Mucosa of stomach (tissue), 1 donor: ENCODE measurements at regions not wholly inside any gene's neighbourhood (a gene's known extent, or its start where the extent isn't known, plus 50 kb on each side); places are given as distances from the start of the nearest gene placed in this dataset.

Experiments used
- H3K27me3 ChIP-seq: one replicate; pipeline ENCODE4 v1.7.0; 2013; ENCODE audit warnings: mild to moderate bottlenecking, low read length; ENCODE audit not compliant: control insufficient read depth, insufficient read depth
- H3K36me3 ChIP-seq: one replicate; pipeline ENCODE4 v1.7.0; 2013; ENCODE audit warnings: low read length; ENCODE audit not compliant: control insufficient read depth, insufficient read depth
- H3K4me1 ChIP-seq: one replicate; pipeline ENCODE4 v1.7.0; 2013; ENCODE audit warnings: mild to moderate bottlenecking, low read length; ENCODE audit not compliant: control insufficient read depth, insufficient read depth
- H3K4me3 ChIP-seq: one replicate; pipeline ENCODE4 v1.7.0; 2013; ENCODE audit warnings: low read length
- H3K9ac ChIP-seq: one replicate; pipeline ENCODE4 v1.7.0; 2013; ENCODE audit warnings: mild to moderate bottlenecking, low read length, moderate library complexity
- H3K9me3 ChIP-seq: one replicate; pipeline ENCODE4 v1.7.0; 2013; ENCODE audit warnings: mild to moderate bottlenecking, low read length, moderate library complexity; ENCODE audit not compliant: control insufficient read depth
- donor health status: Pancreatic carcinoma.

- H3K4me1 ChIP-seq: no peaks in the 10 kb centered on the region
- no peak overlapping the region for H3K9ac ChIP-seq
- no peak overlapping the region for H3K4me3 ChIP-seq
- H3K9me3 ChIP-seq: no peaks in the 10 kb centered on the region
- H3K36me3 ChIP-seq: no peaks in the 10 kb centered on the region
- no peaks in the 10 kb centered on the region for H3K27me3 ChIP-seq
Measured at GRCh38 chr2:204483608-204484081, 61.6 kb upstream of the PARD3B start.

GRCh38 chr2:204486321-204486720, 59.0 kb upstream of the PARD3B start:
- Histone ChIP-seq H3K4me1 (no peaks in the 10 kb centered on the region), H3K36me3 (no peaks in the 10 kb centered on the region), H3K9ac (no peak overlapping the region), H3K27me3 (no peaks in the 10 kb centered on the region), H3K4me3 (no peak overlapping the region), H3K9me3 (no peaks in the 10 kb centered on the region)

GRCh38 chr2:204486805-204487204, 58.5 kb upstream of the PARD3B start:
- no peaks in the 10 kb centered on the region for H3K9me3 ChIP-seq
- H3K9ac ChIP-seq: no peak overlapping the region
- H3K4me1 ChIP-seq: no peaks in the 10 kb centered on the region
- H3K36me3 ChIP-seq: no peaks in the 10 kb centered on the region
- no peak overlapping the region for H3K4me3 ChIP-seq
- H3K27me3 ChIP-seq: no peaks in the 10 kb centered on the region

- H3K4me3 ChIP-seq: no peak overlapping the region
- H3K9ac ChIP-seq: no peak overlapping the region
- no peaks in the 10 kb centered on the region for H3K36me3 ChIP-seq
- H3K4me1 ChIP-seq: no peaks in the 10 kb centered on the region
- H3K9me3 ChIP-seq: no peaks in the 10 kb centered on the region
- no peaks in the 10 kb centered on the region for H3K27me3 ChIP-seq
Measured at GRCh38 chr2:204487447-204488229, 57.6 kb upstream of the PARD3B start.

GRCh38 chr2:204491528-204491927, 53.7 kb upstream of the PARD3B start:
- Histone ChIP-seq H3K27me3 (no peaks in the 10 kb centered on the region), H3K9me3 (no peaks in the 10 kb centered on the region), H3K4me1 (no peaks in the 10 kb centered on the region), H3K9ac (no peak overlapping the region), H3K36me3 (no peaks in the 10 kb centered on the region), H3K4me3 (no peak overlapping the region)

GRCh38 chr2:204492417-204492816, 52.9 kb upstream of the PARD3B start:
- no peaks in the 10 kb centered on the region for H3K9me3 ChIP-seq
- H3K9ac ChIP-seq: no peak overlapping the region
- no peaks in the 10 kb centered on the region for H3K36me3 ChIP-seq
- no peaks in the 10 kb centered on the region for H3K4me1 ChIP-seq
- H3K4me3 ChIP-seq: no peak overlapping the region
- H3K27me3 ChIP-seq: no peaks in the 10 kb centered on the region

- Histone ChIP-seq H3K27me3 (no peaks in the 10 kb centered on the region), H3K9ac (no peak overlapping the region), H3K4me3 (no peak overlapping the region), H3K4me1 (no peaks in the 10 kb centered on the region), H3K36me3 (no peaks in the 10 kb centered on the region), H3K9me3 (no peaks in the 10 kb centered on the region)
Measured at GRCh38 chr2:204494681-204495080, 50.6 kb upstream of the PARD3B start.

- no peaks in the 10 kb centered on the region for H3K27me3 ChIP-seq
- H3K4me3 ChIP-seq: no peak overlapping the region
- H3K4me1 ChIP-seq: no peaks in the 10 kb centered on the region
- no peaks in the 10 kb centered on the region for H3K9me3 ChIP-seq
- H3K9ac ChIP-seq: no peak overlapping the region
- H3K36me3 ChIP-seq: no peaks in the 10 kb centered on the region
Measured at GRCh38 chr2:204495381-204495780, 49.9 kb upstream of the PARD3B start.
